ENCODE measurements at regions not wholly inside any gene's neighbourhood (a gene's known extent, or its start where the extent isn't known, plus 50 kb on each side); places are given as distances from the start of the nearest gene placed in this dataset.
"Not testable (repeated sequence)": the region's sequence is repeated elsewhere in the genome, so short reads cannot be mapped to it uniquely, and the experiment has no call there.

GRCh38 chr12:30166006-30166795 is 382.5 kb upstream of the TMTC1 start:
- Histone ChIP-seq H3K4me1 (ENCODE audit: insufficient read depth, poor library complexity, severe bottlenecking) (no peaks in the 10 kb centered on the region), H3K4me3 (ENCODE audit: severe bottlenecking) (no peak overlapping the region), H3K27ac (ENCODE audit: poor library complexity, severe bottlenecking) (no peak overlapping the region), H3K27me3 (ENCODE audit: insufficient read depth, poor library complexity, severe bottlenecking) (no peaks in the 10 kb centered on the region), H3K9me3 (ENCODE audit: severe bottlenecking) (no peaks in the 10 kb centered on the region), H3K36me3 (ENCODE audit: low read depth) (no peaks in the 10 kb centered on the region)
- DNase-seq (ENCODE audit: low spot score) (no peak), ATAC-seq (ENCODE audit: low read depth) (no peak)
- TF ChIP-seq CTCF (IDR thresholded peaks at IDR 0.05; ENCODE audit: poor library complexity, severe bottlenecking) = no peak

GRCh38 chr12:30164382-30165318 is 380.9 kb upstream of the TMTC1 start:
- no peak for DNase-seq (ENCODE audit: low spot score)
- Histone ChIP-seq H3K4me3 (ENCODE audit: severe bottlenecking) (no peak overlapping the region), H3K4me1 (ENCODE audit: insufficient read depth, poor library complexity, severe bottlenecking) (no peaks in the 10 kb centered on the region), H3K27ac (ENCODE audit: poor library complexity, severe bottlenecking) (no peak overlapping the region), H3K9me3 (ENCODE audit: severe bottlenecking) (no peaks in the 10 kb centered on the region), H3K36me3 (ENCODE audit: low read depth) (no peaks in the 10 kb centered on the region), H3K27me3 (ENCODE audit: insufficient read depth, poor library complexity, severe bottlenecking) (no peaks in the 10 kb centered on the region)
- ATAC-seq (ENCODE audit: low read depth) = no peak
- TF ChIP-seq CTCF (IDR thresholded peaks at IDR 0.05; ENCODE audit: poor library complexity, severe bottlenecking) = no peak

GRCh38 chr12:30156833-30157232 is 373.1 kb upstream of the TMTC1 start:
- not testable (repeated sequence) for H3K4me3 ChIP-seq (ENCODE audit: severe bottlenecking); H3K36me3 ChIP-seq (ENCODE audit: low read depth); H3K27me3 ChIP-seq (ENCODE audit: insufficient read depth, poor library complexity, severe bottlenecking); H3K9me3 ChIP-seq (ENCODE audit: severe bottlenecking); DNase-seq (ENCODE audit: low spot score); ATAC-seq (ENCODE audit: low read depth); H3K4me1 ChIP-seq (ENCODE audit: insufficient read depth, poor library complexity, severe bottlenecking); H3K27ac ChIP-seq (ENCODE audit: poor library complexity, severe bottlenecking)

- no peak for DNase-seq (ENCODE audit: low spot score)
- H3K27ac ChIP-seq (ENCODE audit: poor library complexity, severe bottlenecking) = no peak overlapping the region
- no peaks in the 10 kb centered on the region for H3K36me3 ChIP-seq (ENCODE audit: low read depth)
- no peaks in the 10 kb centered on the region for H3K4me1 ChIP-seq (ENCODE audit: insufficient read depth, poor library complexity, severe bottlenecking)
- no peak for ATAC-seq (ENCODE audit: low read depth)
- no peaks in the 10 kb centered on the region for H3K27me3 ChIP-seq (ENCODE audit: insufficient read depth, poor library complexity, severe bottlenecking)
- TF ChIP-seq CTCF (IDR thresholded peaks at IDR 0.05; ENCODE audit: poor library complexity, severe bottlenecking) = no peak
- H3K9me3 ChIP-seq (ENCODE audit: severe bottlenecking) = no peaks in the 10 kb centered on the region
- no peak overlapping the region for H3K4me3 ChIP-seq (ENCODE audit: severe bottlenecking)
These were observed 371.4 kb upstream of the TMTC1 start for GRCh38 chr12:30155001-30155730.

GRCh38 chr12:30153981-30154380 is 370.2 kb upstream of the TMTC1 start:
- TF ChIP-seq CTCF (IDR thresholded peaks at IDR 0.05; ENCODE audit: poor library complexity, severe bottlenecking) = no peak
- Histone ChIP-seq H3K27ac (ENCODE audit: poor library complexity, severe bottlenecking) (no peak overlapping the region), H3K36me3 (ENCODE audit: low read depth) (no peaks in the 10 kb centered on the region), H3K9me3 (ENCODE audit: severe bottlenecking) (no peaks in the 10 kb centered on the region), H3K4me1 (ENCODE audit: insufficient read depth, poor library complexity, severe bottlenecking) (no peaks in the 10 kb centered on the region), H3K27me3 (ENCODE audit: insufficient read depth, poor library complexity, severe bottlenecking) (no peaks in the 10 kb centered on the region), H3K4me3 (ENCODE audit: severe bottlenecking) (no peak overlapping the region)
- DNase-seq (ENCODE audit: low spot score) (no peak), ATAC-seq (ENCODE audit: low read depth) (no peak)

All from RWPE2 (cell line).